ENCODE measurements at regions not wholly inside any gene's neighbourhood (a gene's known extent, or its start where the extent isn't known, plus 50 kb on each side); places are given as distances from the start of the nearest gene placed in this dataset.

GRCh38 chr2:153230977-153231376 lies 247.6 kb downstream of the RPRM start:
- WGBS, result 98% methylated on average over 5 of the region's 5 CpGs
- H3K9ac ChIP-seq (ENCODE audit: low read depth, low read length), result no peak overlapping the region
- H3K36me3 ChIP-seq (ENCODE audit: insufficient read depth, low read length), result no peaks in the 10 kb centered on the region
- no peaks in the 10 kb centered on the region for H3K4me1 ChIP-seq (ENCODE audit: insufficient read depth, low read length)
- no peaks in the 10 kb centered on the region for H3K27me3 ChIP-seq (ENCODE audit: insufficient read depth, low read length)
- 0 out of 2 replicates have a peak, but pooled peaks cover under 1% of the 10 kb centered on the region for H3K9me3 ChIP-seq (ENCODE audit: insufficient read depth, low read depth, low read length)
- H3K4me3 ChIP-seq (ENCODE audit: low read length), result no peak overlapping the region
- H3K27ac ChIP-seq (ENCODE audit: low read depth, low read length), result no peak overlapping the region

GRCh38 chr2:153228904-153229303 lies 249.7 kb downstream of the RPRM start:
- no peaks in the 10 kb centered on the region for H3K36me3 ChIP-seq (ENCODE audit: insufficient read depth, low read length)
- no peaks in the 10 kb centered on the region for H3K27me3 ChIP-seq (ENCODE audit: insufficient read depth, low read length)
- H3K9me3 ChIP-seq (ENCODE audit: insufficient read depth, low read depth, low read length), result peaks cover 10% of the 10 kb centered on the region; the same call in 1 of the 2 replicates
- no peak overlapping the region for H3K9ac ChIP-seq (ENCODE audit: low read depth, low read length)
- H3K4me1 ChIP-seq (ENCODE audit: insufficient read depth, low read length), result no peaks in the 10 kb centered on the region
- no peak overlapping the region for H3K4me3 ChIP-seq (ENCODE audit: low read length)
- no peak overlapping the region for H3K27ac ChIP-seq (ENCODE audit: low read depth, low read length)

DNA sequence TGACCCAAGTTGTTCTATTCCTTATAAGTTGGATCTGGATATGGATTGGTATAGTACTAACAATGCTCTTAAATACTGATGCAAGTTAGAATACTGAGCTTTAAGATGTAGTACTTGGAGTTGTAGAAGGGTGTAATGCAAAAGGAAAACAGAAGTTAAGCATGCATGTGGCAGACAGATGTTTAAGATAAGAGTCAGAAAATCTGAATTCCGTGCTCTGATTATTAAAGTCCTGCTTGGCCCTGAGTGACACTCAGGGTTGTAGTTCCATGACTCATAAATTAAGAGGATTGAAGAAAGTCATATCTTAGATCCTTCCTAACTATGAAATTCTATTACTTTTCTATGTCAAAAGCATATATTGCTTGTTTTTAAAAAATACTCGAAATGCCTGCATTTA lies 250.6 kb downstream of the RPRM start:
- Histone ChIP-seq H3K9me3 (ENCODE audit: insufficient read depth, low read depth, low read length) (peaks cover 10% of the 10 kb centered on the region; the same call in 1 of the 2 replicates), H3K27ac (ENCODE audit: low read depth, low read length) (no peak overlapping the region), H3K4me1 (ENCODE audit: insufficient read depth, low read length) (no peaks in the 10 kb centered on the region), H3K9ac (ENCODE audit: low read depth, low read length) (no peak overlapping the region), H3K27me3 (ENCODE audit: insufficient read depth, low read length) (no peaks in the 10 kb centered on the region), H3K36me3 (ENCODE audit: insufficient read depth, low read length) (no peaks in the 10 kb centered on the region), H3K4me3 (ENCODE audit: low read length) (no peak overlapping the region)
- 92% methylated on average over 2 of the region's 2 CpGs for WGBS

DNA sequence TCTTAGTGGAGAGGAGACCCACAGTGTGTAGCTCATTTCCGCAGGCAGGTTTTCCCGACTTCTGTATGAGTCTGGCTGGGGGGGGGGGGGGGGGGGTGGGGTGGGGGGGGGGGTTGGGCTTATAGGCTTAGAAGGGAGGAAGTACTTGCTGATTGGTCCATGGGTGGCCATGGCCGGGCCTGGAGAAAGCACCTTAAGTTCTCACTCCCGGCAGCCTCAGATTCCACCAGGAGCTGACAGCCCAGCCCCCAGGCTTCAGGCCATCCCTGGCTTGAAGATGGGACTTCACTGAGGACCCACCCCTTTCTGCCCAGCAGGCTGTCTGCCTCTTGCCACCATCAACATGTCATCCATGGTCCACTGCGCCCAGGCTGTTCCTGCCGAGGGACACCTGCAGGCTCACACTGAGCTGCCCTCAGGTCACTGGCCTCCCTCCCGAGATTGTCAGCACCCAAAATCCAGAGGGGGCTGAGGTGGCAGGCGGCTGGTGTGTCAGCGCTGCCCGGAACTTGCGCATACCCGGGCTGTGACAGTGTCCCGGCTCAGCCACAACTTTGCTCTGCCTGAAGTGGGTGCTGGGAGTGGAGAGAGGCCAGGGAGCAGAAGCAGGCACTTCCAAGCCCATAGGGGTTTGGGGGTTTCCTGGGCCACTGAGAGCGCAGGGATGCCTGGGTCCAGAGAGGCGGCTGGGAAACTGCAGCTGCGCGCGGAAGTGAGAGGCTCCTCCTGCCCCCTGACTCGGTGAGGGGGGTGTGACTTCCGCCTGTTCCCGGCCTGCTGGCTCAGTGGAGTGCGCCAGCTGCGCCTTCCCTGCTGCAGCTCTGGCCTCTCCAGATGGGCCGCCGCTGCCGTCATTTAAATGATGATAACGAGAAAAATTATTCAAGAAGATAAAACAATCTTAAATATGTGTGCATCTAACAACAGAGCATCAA lies 256.1 kb downstream of the RPRM start:
- no peak overlapping the region for H3K27ac ChIP-seq (ENCODE audit: low read depth, low read length)
- no peak overlapping the region for H3K4me3 ChIP-seq (ENCODE audit: low read length)
- H3K9me3 ChIP-seq (ENCODE audit: insufficient read depth, low read depth, low read length), result peaks cover 10% of the 10 kb centered on the region; the same call in 1 of the 2 replicates
- H3K9ac ChIP-seq (ENCODE audit: low read depth, low read length), result no peak overlapping the region
- H3K36me3 ChIP-seq (ENCODE audit: insufficient read depth, low read length), result no peaks in the 10 kb centered on the region
- H3K27me3 ChIP-seq (ENCODE audit: insufficient read depth, low read length), result no peaks in the 10 kb centered on the region
- 96% methylated on average over 21 of the region's 27 CpGs for WGBS
- no peaks in the 10 kb centered on the region for H3K4me1 ChIP-seq (ENCODE audit: insufficient read depth, low read length)

GRCh38 chr2:153221506-153221905 lies 257.1 kb downstream of the RPRM start:
- H3K27me3 ChIP-seq (ENCODE audit: insufficient read depth, low read length), result no peaks in the 10 kb centered on the region
- H3K4me1 ChIP-seq (ENCODE audit: insufficient read depth, low read length), result no peaks in the 10 kb centered on the region
- H3K27ac ChIP-seq (ENCODE audit: low read depth, low read length), result no peak overlapping the region
- WGBS, result 97% methylated on average over 11 of the region's 11 CpGs
- H3K9ac ChIP-seq (ENCODE audit: low read depth, low read length), result no peak overlapping the region
- H3K9me3 ChIP-seq (ENCODE audit: insufficient read depth, low read depth, low read length), result peaks cover 10% of the 10 kb centered on the region; the same call in 1 of the 2 replicates
- no peak overlapping the region for H3K4me3 ChIP-seq (ENCODE audit: low read length)
- H3K36me3 ChIP-seq (ENCODE audit: insufficient read depth, low read length), result no peaks in the 10 kb centered on the region

DNA sequence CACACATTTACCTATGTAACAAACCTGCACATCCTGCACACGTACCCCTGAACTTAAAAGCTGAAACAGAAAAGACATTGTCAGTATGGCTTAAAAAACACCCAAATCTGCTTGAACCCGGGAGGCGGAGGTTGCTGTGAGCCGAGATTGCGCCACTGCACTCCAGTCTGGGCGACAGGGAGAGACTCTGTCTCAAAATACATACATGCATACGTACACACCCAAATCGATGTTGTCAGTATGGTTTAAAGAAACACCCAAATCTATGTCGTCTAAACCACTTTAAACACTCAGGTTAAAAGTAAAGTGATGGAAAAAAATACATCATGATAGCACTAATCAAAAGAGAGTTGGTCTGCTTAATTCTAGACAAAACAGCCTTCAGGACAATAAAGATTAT lies 257.5 kb downstream of the RPRM start:
- Histone ChIP-seq H3K9ac (ENCODE audit: low read depth, low read length) (no peak overlapping the region), H3K9me3 (ENCODE audit: insufficient read depth, low read depth, low read length) (peaks cover 10% of the 10 kb centered on the region; the same call in 1 of the 2 replicates), H3K27me3 (ENCODE audit: insufficient read depth, low read length) (no peaks in the 10 kb centered on the region), H3K36me3 (ENCODE audit: insufficient read depth, low read length) (no peaks in the 10 kb centered on the region), H3K4me3 (ENCODE audit: low read length) (no peak overlapping the region), H3K27ac (ENCODE audit: low read depth, low read length) (no peak overlapping the region), H3K4me1 (ENCODE audit: insufficient read depth, low read length) (no peaks in the 10 kb centered on the region)
- WGBS, result 97% methylated on average over 8 of the region's 9 CpGs

GRCh38 chr2:153218851-153219250 lies 259.7 kb downstream of the RPRM start:
- Histone ChIP-seq H3K9me3 (ENCODE audit: insufficient read depth, low read depth, low read length) (no peaks in the 10 kb centered on the region), H3K27me3 (ENCODE audit: insufficient read depth, low read length) (no peaks in the 10 kb centered on the region), H3K4me3 (ENCODE audit: low read length) (no peak overlapping the region), H3K9ac (ENCODE audit: low read depth, low read length) (no peak overlapping the region), H3K4me1 (ENCODE audit: insufficient read depth, low read length) (no peaks in the 10 kb centered on the region), H3K36me3 (ENCODE audit: insufficient read depth, low read length) (no peaks in the 10 kb centered on the region), H3K27ac (ENCODE audit: low read depth, low read length) (no peak overlapping the region)

DNA sequence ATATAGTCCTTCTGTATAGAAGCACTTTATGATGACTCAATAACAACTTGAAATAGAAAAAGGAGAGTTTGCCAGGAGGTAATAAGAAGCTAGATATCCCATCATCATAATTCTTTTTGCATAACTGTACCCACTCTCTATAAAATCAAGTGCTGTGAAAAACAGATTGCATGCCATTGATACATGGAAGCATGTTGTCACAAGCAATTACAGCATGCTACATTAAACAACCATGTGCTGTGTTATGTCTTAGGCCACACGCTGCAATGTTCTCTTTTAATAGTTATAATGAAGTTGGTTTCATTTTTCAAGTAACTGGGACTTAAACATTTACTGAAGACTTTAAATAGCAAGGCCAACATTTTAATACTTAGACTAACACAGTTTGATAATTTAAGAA lies 264.2 kb downstream of the RPRM start:
- no peak overlapping the region for H3K27ac ChIP-seq (ENCODE audit: low read depth, low read length)
- H3K4me3 ChIP-seq (ENCODE audit: low read length), result no peak overlapping the region
- no peaks in the 10 kb centered on the region for H3K9me3 ChIP-seq (ENCODE audit: insufficient read depth, low read depth, low read length)
- no peaks in the 10 kb centered on the region for H3K4me1 ChIP-seq (ENCODE audit: insufficient read depth, low read length)
- H3K27me3 ChIP-seq (ENCODE audit: insufficient read depth, low read length), result no peaks in the 10 kb centered on the region
- H3K36me3 ChIP-seq (ENCODE audit: insufficient read depth, low read length), result no peaks in the 10 kb centered on the region
- WGBS, result no CpG with 5 or more reads among the region's 1 CpG
- no peak overlapping the region for H3K9ac ChIP-seq (ENCODE audit: low read depth, low read length)

GRCh38 chr2:153213022-153213421 lies 265.5 kb downstream of the RPRM start:
- Histone ChIP-seq H3K4me3 (ENCODE audit: low read length) (no peak overlapping the region), H3K9ac (ENCODE audit: low read depth, low read length) (no peak overlapping the region), H3K9me3 (ENCODE audit: insufficient read depth, low read depth, low read length) (no peaks in the 10 kb centered on the region), H3K4me1 (ENCODE audit: insufficient read depth, low read length) (no peaks in the 10 kb centered on the region), H3K36me3 (ENCODE audit: insufficient read depth, low read length) (no peaks in the 10 kb centered on the region), H3K27ac (ENCODE audit: low read depth, low read length) (no peak overlapping the region), H3K27me3 (ENCODE audit: insufficient read depth, low read length) (no peaks in the 10 kb centered on the region)
- 100% methylated on average over 1 of the region's 1 CpG for WGBS

DNA sequence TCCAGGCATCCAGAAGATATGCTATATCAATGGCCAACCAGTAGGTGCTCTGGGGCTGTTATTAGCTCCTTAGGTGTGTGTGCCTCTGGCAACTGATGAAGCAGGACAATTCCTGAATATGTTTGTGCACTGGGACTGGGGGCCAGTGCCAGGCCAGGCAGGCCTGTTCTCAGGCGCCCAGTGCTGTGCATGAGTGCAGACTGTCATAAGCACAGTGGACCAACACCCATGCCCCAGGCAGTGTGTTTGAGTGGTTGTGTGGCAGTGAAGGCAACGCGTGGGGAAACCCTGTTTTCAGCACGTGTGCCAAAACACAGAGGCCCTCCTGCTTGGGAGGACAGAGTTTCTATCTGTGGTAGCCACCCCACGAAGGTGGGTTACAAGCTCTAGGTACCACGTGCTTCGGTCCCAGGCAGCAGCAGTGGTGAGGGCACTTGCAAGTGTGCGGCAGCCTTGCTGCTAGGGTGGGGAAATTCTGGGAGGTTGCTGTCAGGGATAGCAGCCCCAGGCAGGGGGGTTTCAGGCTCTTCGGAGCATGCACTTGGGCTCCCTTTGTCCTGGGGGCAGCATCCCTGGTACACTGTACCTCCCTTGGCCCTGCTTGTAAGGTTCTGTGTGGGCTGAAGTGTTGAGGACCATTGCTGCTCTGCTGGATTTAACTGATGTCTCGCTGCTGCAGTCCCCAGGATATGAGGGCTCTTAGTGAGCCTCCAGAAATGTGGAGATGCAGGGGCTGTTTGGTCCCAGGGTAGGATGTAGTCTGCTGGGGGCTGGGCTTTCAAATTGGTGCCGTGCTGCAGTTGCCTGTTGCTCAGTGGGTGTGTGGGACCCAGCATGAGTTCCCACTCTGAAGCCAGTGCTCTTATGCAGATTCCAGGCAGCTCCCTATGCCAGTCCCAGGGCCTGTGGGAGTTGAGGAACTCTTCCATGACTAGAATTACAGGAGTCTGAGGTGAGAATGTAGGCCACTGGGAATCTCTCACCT lies 280.9 kb downstream of the RPRM start:
- WGBS, result 93% methylated on average over 11 of the region's 11 CpGs

More for the DNA sequence above, 280.9 kb downstream of the RPRM start:
- no peaks in the 10 kb centered on the region for H3K4me1 ChIP-seq (ENCODE audit: insufficient read depth, low read length)
- H3K4me3 ChIP-seq (ENCODE audit: low read length), result no peak overlapping the region
- no peak overlapping the region for H3K9ac ChIP-seq (ENCODE audit: low read depth, low read length)
- H3K27me3 ChIP-seq (ENCODE audit: insufficient read depth, low read length), result no peaks in the 10 kb centered on the region
- H3K36me3 ChIP-seq (ENCODE audit: insufficient read depth, low read length), result no peaks in the 10 kb centered on the region
- H3K27ac ChIP-seq (ENCODE audit: low read depth, low read length), result no peak overlapping the region
- no peaks in the 10 kb centered on the region for H3K9me3 ChIP-seq (ENCODE audit: insufficient read depth, low read depth, low read length)

Measured in HUES64 (cell line).